ENCODE measurements at regions not wholly inside any gene's neighbourhood (a gene's known extent, or its start where the extent isn't known, plus 50 kb on each side); places are given as distances from the start of the nearest gene placed in this dataset.

GRCh38 chr2:196277002-196277401, 105.6 kb upstream of the STK17B start:
- TF ChIP-seq, protein P1, sequence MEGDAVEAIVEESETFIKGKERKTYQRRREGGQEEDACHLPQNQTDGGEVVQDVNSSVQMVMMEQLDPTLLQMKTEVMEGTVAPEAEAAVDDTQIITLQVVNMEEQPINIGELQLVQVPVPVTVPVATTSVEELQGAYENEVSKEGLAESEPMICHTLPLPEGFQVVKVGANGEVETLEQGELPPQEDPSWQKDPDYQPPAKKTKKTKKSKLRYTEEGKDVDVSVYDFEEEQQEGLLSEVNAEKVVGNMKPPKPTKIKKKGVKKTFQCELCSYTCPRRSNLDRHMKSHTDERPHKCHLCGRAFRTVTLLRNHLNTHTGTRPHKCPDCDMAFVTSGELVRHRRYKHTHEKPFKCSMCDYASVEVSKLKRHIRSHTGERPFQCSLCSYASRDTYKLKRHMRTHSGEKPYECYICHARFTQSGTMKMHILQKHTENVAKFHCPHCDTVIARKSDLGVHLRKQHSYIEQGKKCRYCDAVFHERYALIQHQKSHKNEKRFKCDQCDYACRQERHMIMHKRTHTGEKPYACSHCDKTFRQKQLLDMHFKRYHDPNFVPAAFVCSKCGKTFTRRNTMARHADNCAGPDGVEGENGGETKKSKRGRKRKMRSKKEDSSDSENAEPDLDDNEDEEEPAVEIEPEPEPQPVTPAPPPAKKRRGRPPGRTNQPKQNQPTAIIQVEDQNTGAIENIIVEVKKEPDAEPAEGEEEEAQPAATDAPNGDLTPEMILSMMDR (IDR thresholded peaks at IDR 0.05), result peak in 4 of 6 experiments; percentile 20 to 36 (median 26)
- no peak for TF ChIP-seq POLR2A (IDR thresholded peaks at IDR 0.05)

Measured in thyroid gland (tissue), 4 donors.